Vagina (tissue), 2 donors: ENCODE measurements at regions not wholly inside any gene's neighbourhood (a gene's known extent, or its start where the extent isn't known, plus 50 kb on each side); places are given as distances from the start of the nearest gene placed in this dataset.

Experiments used
- DNase-seq, 2 donors: peaks; one replicate each; pipeline ENCODE4 v3.0.0-alpha.2; 2017; ENCODE audit errors: extremely low spot score in 2 of 2
- H3K27ac ChIP-seq: fragments of 200-600 bp; sonication (generic); one replicate; pipeline ENCODE4 v1.5.1; 2019
- H3K27me3 ChIP-seq: fragments of 200-600 bp; sonication (generic); one replicate; pipeline ENCODE4 v1.5.1; 2019
- H3K36me3 ChIP-seq, 2 donors: fragments of 200-600 bp; sonication (generic); one replicate each; pipeline ENCODE4 v1.5.1; 2017 to 2019
- H3K4me1 ChIP-seq: fragments of 200-600 bp; sonication (generic); one replicate; pipeline ENCODE4 v1.5.1; 2019
- H3K4me3 ChIP-seq, 2 donors: fragments of 200-600 bp; sonication (generic); 1 replicate in 1 of 2; 2 replicates in 1 of 2; pipeline ENCODE4 v1.5.1; 2016 to 2019
- H3K9me3 ChIP-seq: fragments of 200-600 bp; sonication (generic); one replicate; pipeline ENCODE4 v1.5.1; 2019
- POLR2A ChIP-seq, 2 donors: fragments of 450-650 bp; IDR thresholded peaks; one replicate each; pipeline ENCODE4 v1.6.1; 2017; ENCODE audit warnings: antibody characterized with exemption in 2 of 2, mild to moderate bottlenecking in 2 of 2, moderate library complexity in 2 of 2
- POLR2AphosphoS5 ChIP-seq, 2 donors: sonication (generic); formaldehyde crosslinking; IDR thresholded peaks; one replicate each; pipeline ENCODE4 v1.9.0; 2017; ENCODE audit warnings: antibody characterized with exemption in 2 of 2, mild to moderate bottlenecking in 2 of 2, low read depth in 1 of 2; ENCODE audit not compliant: insufficient read depth in 1 of 2
- intact Hi-C: fragments of 100-400 bp; cut with DNase I; formaldehyde crosslinking; loops from one replicate; pipeline ENCODE4 v1.15.1; 2023
- TF ChIP-seq, protein P1 (sequence below), 3 experiments: fragments of 450-650 bp in 2 of 3; fragments of 200-600 bp in 1 of 3; sonication (generic) in 1 of 3; IDR thresholded peaks; one replicate each; pipeline ENCODE4 v1.5.1; 2017 to 2019; ENCODE audit warnings: antibody characterized with exemption in 3 of 3, mild to moderate bottlenecking in 2 of 3, moderate library complexity in 2 of 3

DNA sequence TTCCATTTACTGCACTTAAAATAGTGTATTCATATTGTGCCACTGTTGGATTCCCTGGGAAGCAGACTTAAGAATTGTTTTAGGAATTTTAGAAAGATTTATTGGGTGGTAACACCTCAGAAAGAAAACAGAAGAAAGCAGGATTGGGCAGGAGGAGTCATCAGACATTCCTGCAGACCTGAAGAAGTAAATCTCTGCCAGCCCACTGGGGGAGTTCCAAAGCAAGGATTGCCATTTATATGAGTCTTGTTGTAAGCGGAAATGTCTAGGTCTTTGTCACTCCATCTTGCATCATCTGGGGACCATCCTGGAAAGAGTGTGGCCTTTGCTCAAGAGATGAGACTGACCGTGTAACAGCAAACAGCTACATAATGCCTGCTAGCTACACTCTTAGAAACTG is 947.6 kb upstream of the POT1 start:
- H3K4me3 ChIP-seq: no peak overlapping the region
- no peaks in the 10 kb centered on the region for H3K36me3 ChIP-seq
- H3K27me3 ChIP-seq: no peaks in the 10 kb centered on the region
- no peak for DNase-seq
- no peaks in the 10 kb centered on the region for H3K4me1 ChIP-seq
- intact Hi-C loops: no loop called here
- no peak overlapping the region for H3K27ac ChIP-seq
- no peaks in the 10 kb centered on the region for H3K9me3 ChIP-seq
- no peak for TF ChIP-seq POLR2AphosphoS5 (IDR thresholded peaks at IDR 0.05; ENCODE audit: insufficient read depth in 1 of 2, low read depth in 1 of 2)

DNA sequence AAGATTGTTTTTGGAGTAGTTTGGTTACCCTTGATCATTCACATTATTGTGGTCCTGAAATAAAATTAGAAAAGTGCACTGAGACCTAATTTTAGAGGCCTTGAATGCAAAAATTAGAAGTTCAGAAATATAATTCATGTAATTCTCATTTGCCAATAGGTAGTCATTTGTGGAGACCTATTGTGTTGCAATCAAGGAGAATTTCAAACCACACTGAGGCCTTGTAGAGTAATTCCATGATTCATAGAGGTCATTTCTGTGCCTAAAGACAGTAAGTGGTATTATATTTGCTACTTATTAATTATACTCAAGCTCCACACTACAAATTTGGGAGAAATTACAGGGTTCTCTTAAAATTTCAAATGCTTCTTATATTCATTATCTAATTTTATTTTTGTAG is 946.8 kb upstream of the POT1 start:
- no peak overlapping the region for H3K27ac ChIP-seq
- no peaks in the 10 kb centered on the region for H3K27me3 ChIP-seq
- no peaks in the 10 kb centered on the region for H3K36me3 ChIP-seq
- intact Hi-C loops: no loop called here
- H3K9me3 ChIP-seq: no peaks in the 10 kb centered on the region
- H3K4me3 ChIP-seq: no peak overlapping the region
- H3K4me1 ChIP-seq: no peaks in the 10 kb centered on the region
- TF ChIP-seq POLR2A (IDR thresholded peaks at IDR 0.05) (no peak), POLR2AphosphoS5 (IDR thresholded peaks at IDR 0.05; ENCODE audit: insufficient read depth in 1 of 2, low read depth in 1 of 2) (no peak)
- TF ChIP-seq, protein P1, sequence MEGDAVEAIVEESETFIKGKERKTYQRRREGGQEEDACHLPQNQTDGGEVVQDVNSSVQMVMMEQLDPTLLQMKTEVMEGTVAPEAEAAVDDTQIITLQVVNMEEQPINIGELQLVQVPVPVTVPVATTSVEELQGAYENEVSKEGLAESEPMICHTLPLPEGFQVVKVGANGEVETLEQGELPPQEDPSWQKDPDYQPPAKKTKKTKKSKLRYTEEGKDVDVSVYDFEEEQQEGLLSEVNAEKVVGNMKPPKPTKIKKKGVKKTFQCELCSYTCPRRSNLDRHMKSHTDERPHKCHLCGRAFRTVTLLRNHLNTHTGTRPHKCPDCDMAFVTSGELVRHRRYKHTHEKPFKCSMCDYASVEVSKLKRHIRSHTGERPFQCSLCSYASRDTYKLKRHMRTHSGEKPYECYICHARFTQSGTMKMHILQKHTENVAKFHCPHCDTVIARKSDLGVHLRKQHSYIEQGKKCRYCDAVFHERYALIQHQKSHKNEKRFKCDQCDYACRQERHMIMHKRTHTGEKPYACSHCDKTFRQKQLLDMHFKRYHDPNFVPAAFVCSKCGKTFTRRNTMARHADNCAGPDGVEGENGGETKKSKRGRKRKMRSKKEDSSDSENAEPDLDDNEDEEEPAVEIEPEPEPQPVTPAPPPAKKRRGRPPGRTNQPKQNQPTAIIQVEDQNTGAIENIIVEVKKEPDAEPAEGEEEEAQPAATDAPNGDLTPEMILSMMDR (IDR thresholded peaks at IDR 0.05): no peak
- DNase-seq: no peak

DNA sequence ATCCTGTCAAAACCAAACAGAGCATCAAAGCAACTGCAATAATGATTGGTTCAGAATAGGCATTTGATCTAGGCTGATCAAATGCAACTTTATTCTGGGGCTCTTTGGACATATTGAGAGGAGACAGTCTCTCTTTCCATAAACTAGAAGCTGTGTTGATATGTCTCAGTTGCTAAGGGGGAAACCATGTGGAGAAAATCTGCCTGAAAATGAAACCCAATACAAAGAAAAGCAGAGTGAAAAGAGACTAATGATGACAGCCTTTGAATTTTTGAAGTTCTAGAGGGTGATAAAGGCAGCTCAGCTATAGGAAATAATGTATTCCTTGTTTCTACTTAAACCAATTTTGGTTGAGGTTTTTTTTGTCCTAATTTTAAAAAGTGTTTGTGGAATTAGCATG is 941.8 kb upstream of the POT1 start:
- TF ChIP-seq POLR2AphosphoS5 (IDR thresholded peaks at IDR 0.05; ENCODE audit: insufficient read depth in 1 of 2, low read depth in 1 of 2) (no peak), POLR2A (IDR thresholded peaks at IDR 0.05) (no peak)
- TF ChIP-seq, protein P1 (IDR thresholded peaks at IDR 0.05): no peak
- Histone ChIP-seq H3K27ac (no peak overlapping the region), H3K4me3 (no peak overlapping the region), H3K9me3 (no peaks in the 10 kb centered on the region), H3K27me3 (no peaks in the 10 kb centered on the region), H3K36me3 (no peaks in the 10 kb centered on the region), H3K4me1 (no peaks in the 10 kb centered on the region)
- intact Hi-C loops: no loop called here
- no peak for DNase-seq

DNA sequence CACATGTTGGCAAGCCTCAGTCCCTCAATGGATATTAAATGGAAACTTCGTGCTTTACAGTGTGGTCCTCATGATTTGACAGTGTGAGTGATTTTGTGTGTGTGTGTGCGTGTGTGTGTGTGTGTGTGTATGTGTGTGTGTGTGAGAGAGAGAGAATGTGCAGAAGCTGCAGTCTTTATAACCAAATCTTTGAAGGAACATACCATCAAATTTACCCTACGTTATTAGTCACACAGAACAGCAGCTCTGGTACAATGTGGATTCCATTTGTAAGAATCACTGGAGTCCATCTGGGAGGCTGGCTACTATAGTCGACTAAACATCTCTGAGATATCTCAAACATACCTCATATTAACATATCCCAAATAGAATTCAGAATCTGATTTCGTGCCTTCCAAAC is 928.0 kb upstream of the POT1 start:
- TF ChIP-seq, protein P1 (IDR thresholded peaks at IDR 0.05): no peak
- TF ChIP-seq POLR2AphosphoS5 (IDR thresholded peaks at IDR 0.05; ENCODE audit: insufficient read depth in 1 of 2, low read depth in 1 of 2) (no peak), POLR2A (IDR thresholded peaks at IDR 0.05) (no peak)
- Histone ChIP-seq H3K27ac (no peak overlapping the region), H3K9me3 (no peaks in the 10 kb centered on the region), H3K4me1 (no peaks in the 10 kb centered on the region), H3K4me3 (no peak overlapping the region), H3K27me3 (no peaks in the 10 kb centered on the region), H3K36me3 (no peaks in the 10 kb centered on the region)
- DNase-seq: no peak
- intact Hi-C loops: no loop called here

DNA sequence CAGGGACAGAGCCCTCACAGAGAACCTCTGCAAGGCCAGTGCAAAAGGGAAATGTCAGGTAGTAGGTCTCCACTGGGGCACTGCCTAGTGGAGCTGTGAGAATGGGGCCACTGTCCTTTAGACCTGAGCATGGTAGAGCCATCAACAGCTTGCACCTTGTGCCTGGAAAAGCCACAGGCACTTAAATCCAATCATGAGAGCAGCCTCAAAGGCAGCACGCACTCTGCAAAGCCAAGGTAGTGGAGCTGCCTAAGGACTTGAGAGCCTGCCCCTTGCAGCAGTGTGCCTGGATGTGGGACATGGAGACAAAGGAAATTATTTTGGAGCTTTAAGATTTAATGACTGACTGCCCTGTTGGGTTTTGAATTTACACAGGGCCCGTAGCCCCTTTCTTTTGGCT is 918.5 kb upstream of the POT1 start:
- intact Hi-C loops: no loop called here
- H3K27me3 ChIP-seq: no peaks in the 10 kb centered on the region
- H3K4me3 ChIP-seq: no peak overlapping the region
- no peaks in the 10 kb centered on the region for H3K36me3 ChIP-seq
- H3K9me3 ChIP-seq: no peaks in the 10 kb centered on the region
- no peak overlapping the region for H3K27ac ChIP-seq
- DNase-seq: no peak
- no peaks in the 10 kb centered on the region for H3K4me1 ChIP-seq
- TF ChIP-seq, protein P1 (IDR thresholded peaks at IDR 0.05): no peak
- TF ChIP-seq POLR2AphosphoS5 (IDR thresholded peaks at IDR 0.05; ENCODE audit: insufficient read depth in 1 of 2, low read depth in 1 of 2) (no peak), POLR2A (IDR thresholded peaks at IDR 0.05) (no peak)

DNA sequence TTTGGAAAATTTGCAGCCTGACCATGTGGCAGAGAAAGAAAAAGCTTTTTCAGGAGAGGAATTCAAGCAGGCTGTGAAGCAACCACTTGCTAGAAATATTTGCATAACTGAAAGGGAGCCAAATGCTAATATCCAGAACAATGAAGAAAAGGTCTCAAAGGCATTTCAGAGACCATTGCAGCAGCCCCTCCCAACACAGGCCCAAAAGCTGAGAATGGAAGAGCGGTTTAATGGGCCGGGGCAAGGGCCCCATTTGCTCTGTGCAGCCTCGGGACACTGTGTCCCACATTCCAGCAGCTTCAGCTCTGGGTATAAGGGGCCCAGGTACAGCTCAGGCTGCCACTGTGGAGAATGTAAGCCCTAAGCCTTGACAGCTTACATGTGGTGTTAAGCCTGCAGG is 918.1 kb upstream of the POT1 start:
- DNase-seq: no peak
- no peaks in the 10 kb centered on the region for H3K27me3 ChIP-seq
- H3K27ac ChIP-seq: no peak overlapping the region
- no peaks in the 10 kb centered on the region for H3K4me1 ChIP-seq
- TF ChIP-seq POLR2A (IDR thresholded peaks at IDR 0.05): no peak
- TF ChIP-seq POLR2AphosphoS5 (IDR thresholded peaks at IDR 0.05; ENCODE audit: insufficient read depth in 1 of 2, low read depth in 1 of 2): no peak
- TF ChIP-seq, protein P1 (IDR thresholded peaks at IDR 0.05): no peak
- H3K4me3 ChIP-seq: no peak overlapping the region
- H3K36me3 ChIP-seq: no peaks in the 10 kb centered on the region
- intact Hi-C loops: no loop called here
- no peaks in the 10 kb centered on the region for H3K9me3 ChIP-seq
